Caco-2 (cell line): ENCODE measurements at regions not wholly inside any gene's neighbourhood (a gene's known extent, or its start where the extent isn't known, plus 50 kb on each side); places are given as distances from the start of the nearest gene placed in this dataset.

Source experiments
- BruUV-seq: library from RNA; stranded (reverse); fragments of 400-500 nt; replicated peaks from 2 replicates; lab custom pipeline; 2021; lab: Mats Ljungman, UMichigan
- CTCF ChIA-PET: fragments of 300-600 bp; sonication (Branson Sonifier 250); formaldehyde crosslinking; loops from one replicate; lab custom pipeline; 2022; ENCODE audit warnings: antibody characterized with exemption; lab: Charles Lee
- POLR2A ChIA-PET: fragments of 300-600 bp; sonication (Branson Sonifier 250); formaldehyde crosslinking; loops from one replicate; lab custom pipeline; 2022; ENCODE audit warnings: antibody characterized with exemption; lab: Charles Lee
- DNase-seq, 2 experiments: peaks; one replicate each; pipeline versions ENCODE4 v3.0.0 to v3.0.0-alpha.2; 2020 to 2022
- H3K27me3 ChIP-seq: replicated peaks from 2 replicates; pipeline ENCODE4 v1.6.0; 2011; ENCODE audit warnings: low read length; ENCODE audit not compliant: control insufficient read depth, insufficient read depth
- H3K36me3 ChIP-seq: 2 replicates; pipeline ENCODE4 v1.5.1; 2011; ENCODE audit warnings: low read length; ENCODE audit not compliant: control insufficient read depth, insufficient read depth
- H3K4me1 ChIP-seq: fragments of 250-450 bp; sonication (Bioruptor Pico); 2 replicates; pipeline ENCODE4 v1.5.1; 2020; ENCODE audit warnings: mild to moderate bottlenecking
- H3K4me3 ChIP-seq: 2 replicates; pipeline ENCODE4 v1.5.1; 2011; ENCODE audit warnings: low read depth, mild to moderate bottlenecking, control low read depth, low read length
- H3K9me3 ChIP-seq: fragments of 250-450 bp; sonication (Bioruptor Pico); 2 replicates; pipeline ENCODE4 v1.5.1; 2020; ENCODE audit warnings: mild to moderate bottlenecking, moderate library complexity
- H3K27ac Mint-ChIP-seq: one replicate; pipeline ENCODE4 v1.8.0; 2022; ENCODE audit warnings: mixed read lengths; ENCODE audit not compliant: unreplicated experiment
- H3K27me3 Mint-ChIP-seq: one replicate; pipeline ENCODE4 v1.8.0; 2022; ENCODE audit warnings: mixed read lengths; ENCODE audit not compliant: insufficient read depth, unreplicated experiment
- H3K36me3 Mint-ChIP-seq: one replicate; pipeline ENCODE4 v1.8.0; 2022; ENCODE audit warnings: mild to moderate bottlenecking, mixed read lengths; ENCODE audit not compliant: insufficient read depth, unreplicated experiment
- H3K4me1 Mint-ChIP-seq: one replicate; pipeline ENCODE4 v1.8.0; 2022; ENCODE audit warnings: low read depth, mixed read lengths; ENCODE audit not compliant: unreplicated experiment
- H3K4me3 Mint-ChIP-seq: one replicate; pipeline ENCODE4 v1.8.0; 2022; ENCODE audit warnings: mild to moderate bottlenecking, moderate library complexity, mixed read lengths; ENCODE audit not compliant: unreplicated experiment
- H3K9me3 Mint-ChIP-seq: one replicate; pipeline ENCODE4 v1.8.0; 2022; ENCODE audit warnings: mixed read lengths; ENCODE audit not compliant: unreplicated experiment
- intact Hi-C: fragments of 100-400 bp; cut with micrococcal nuclease; formaldehyde crosslinking; loops from one replicate; pipeline ENCODE4 v1.10.0; 2022; ENCODE audit not compliant: unreplicated experiment
- TF ChIP-seq, protein P1 (sequence below), 2 experiments: fragments of 200-600 bp in 1 of 2; IDR thresholded peaks; 1 replicate in 1 of 2; 2 replicates in 1 of 2; pipeline versions ENCODE4 v1.5.1 to v1.8.0; 2011 to 2022; ENCODE audit warnings: antibody characterized with exemption in 1 of 2, control low read depth in 1 of 2, inconsistent platforms in 1 of 2, low read depth in 1 of 2, low read length in 1 of 2, mild to moderate bottlenecking in 1 of 2, moderate library complexity in 1 of 2; ENCODE audit not compliant: insufficient read depth in 1 of 2, severe bottlenecking in 1 of 2, unreplicated experiment in 1 of 2

DNA sequence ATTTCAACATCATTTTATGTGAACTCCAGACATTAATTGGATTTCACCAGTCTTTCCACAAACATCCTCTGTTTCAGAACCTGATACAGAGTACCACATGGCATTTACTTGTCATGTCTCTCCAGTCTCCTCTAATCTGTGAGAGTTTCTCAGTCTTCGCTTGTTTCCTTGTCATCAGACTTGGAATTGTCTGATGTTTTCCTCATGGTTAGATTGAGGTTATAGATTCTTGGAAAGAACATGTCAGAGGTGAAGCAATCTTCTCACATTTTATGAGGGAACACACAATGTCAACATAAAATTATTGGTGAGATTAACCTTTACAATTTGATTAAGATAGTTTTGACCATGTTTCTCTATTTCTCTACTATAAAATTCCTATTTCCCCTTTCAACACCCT lies 74.9 kb upstream of the TMPRSS15 start:
- H3K9me3 Mint-ChIP-seq = no peaks in the 10 kb centered on the region
- no peaks in the 10 kb centered on the region for H3K4me1 Mint-ChIP-seq
- no peak overlapping the region for H3K27ac Mint-ChIP-seq
- Histone ChIP-seq H3K4me3 (no peak overlapping the region), H3K27me3 (no peaks in the 10 kb centered on the region), H3K9me3 (no peaks in the 10 kb centered on the region; the same call in 1 of the 2 replicates), H3K4me1 (no peaks in the 10 kb centered on the region), H3K36me3 (no peaks in the 10 kb centered on the region)
- intact Hi-C loops = no loop called here
- no TSS peak for BruUV-seq
- DNase-seq = no peak
- TF ChIP-seq, protein P1, sequence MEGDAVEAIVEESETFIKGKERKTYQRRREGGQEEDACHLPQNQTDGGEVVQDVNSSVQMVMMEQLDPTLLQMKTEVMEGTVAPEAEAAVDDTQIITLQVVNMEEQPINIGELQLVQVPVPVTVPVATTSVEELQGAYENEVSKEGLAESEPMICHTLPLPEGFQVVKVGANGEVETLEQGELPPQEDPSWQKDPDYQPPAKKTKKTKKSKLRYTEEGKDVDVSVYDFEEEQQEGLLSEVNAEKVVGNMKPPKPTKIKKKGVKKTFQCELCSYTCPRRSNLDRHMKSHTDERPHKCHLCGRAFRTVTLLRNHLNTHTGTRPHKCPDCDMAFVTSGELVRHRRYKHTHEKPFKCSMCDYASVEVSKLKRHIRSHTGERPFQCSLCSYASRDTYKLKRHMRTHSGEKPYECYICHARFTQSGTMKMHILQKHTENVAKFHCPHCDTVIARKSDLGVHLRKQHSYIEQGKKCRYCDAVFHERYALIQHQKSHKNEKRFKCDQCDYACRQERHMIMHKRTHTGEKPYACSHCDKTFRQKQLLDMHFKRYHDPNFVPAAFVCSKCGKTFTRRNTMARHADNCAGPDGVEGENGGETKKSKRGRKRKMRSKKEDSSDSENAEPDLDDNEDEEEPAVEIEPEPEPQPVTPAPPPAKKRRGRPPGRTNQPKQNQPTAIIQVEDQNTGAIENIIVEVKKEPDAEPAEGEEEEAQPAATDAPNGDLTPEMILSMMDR (IDR thresholded peaks at IDR 0.05; ENCODE audit: insufficient read depth in 1 of 2, low read depth in 1 of 2, low read length in 1 of 2, severe bottlenecking in 1 of 2, unreplicated experiment in 1 of 2) = no peak
- ChIA-PET POLR2A (no interaction called here), CTCF (no interaction called here)
- H3K36me3 Mint-ChIP-seq = no peaks in the 10 kb centered on the region
- no peaks in the 10 kb centered on the region for H3K27me3 Mint-ChIP-seq
- no peak overlapping the region for H3K4me3 Mint-ChIP-seq

DNA sequence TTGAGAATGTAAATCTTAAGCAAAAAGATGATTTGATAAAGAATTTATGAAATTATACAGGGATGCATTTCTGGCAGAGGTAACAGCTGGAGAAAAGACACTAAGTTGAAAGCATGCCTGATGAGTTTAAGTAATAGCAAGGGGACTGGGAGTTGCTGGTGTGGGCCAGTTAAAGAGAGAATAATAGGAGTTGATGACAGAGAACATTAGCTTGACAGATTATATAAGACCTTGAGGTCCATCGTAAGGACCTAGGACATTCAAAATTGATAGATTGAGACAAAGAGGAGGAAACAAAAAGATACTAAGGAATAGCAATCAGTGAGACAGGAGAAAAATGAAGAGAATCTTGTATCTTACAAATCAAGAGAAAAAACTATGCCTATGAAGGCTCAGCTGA lies 84.7 kb upstream of the TMPRSS15 start:
- Mint-ChIP-seq H3K4me1 (no peaks in the 10 kb centered on the region), H3K27me3 (no peaks in the 10 kb centered on the region), H3K36me3 (no peaks in the 10 kb centered on the region), H3K27ac (no peak overlapping the region), H3K9me3 (no peaks in the 10 kb centered on the region), H3K4me3 (no peak overlapping the region)
- TF ChIP-seq, protein P1 (IDR thresholded peaks at IDR 0.05; ENCODE audit: insufficient read depth in 1 of 2, low read depth in 1 of 2, low read length in 1 of 2, severe bottlenecking in 1 of 2, unreplicated experiment in 1 of 2) = no peak
- Histone ChIP-seq H3K27me3 (no peaks in the 10 kb centered on the region), H3K4me1 (no peaks in the 10 kb centered on the region), H3K9me3 (no peaks in the 10 kb centered on the region), H3K4me3 (no peak overlapping the region), H3K36me3 (no peaks in the 10 kb centered on the region)
- ChIA-PET POLR2A (no interaction called here), CTCF (no interaction called here)
- DNase-seq = no peak
- intact Hi-C loops = no loop called here
- no TSS peak for BruUV-seq

DNA sequence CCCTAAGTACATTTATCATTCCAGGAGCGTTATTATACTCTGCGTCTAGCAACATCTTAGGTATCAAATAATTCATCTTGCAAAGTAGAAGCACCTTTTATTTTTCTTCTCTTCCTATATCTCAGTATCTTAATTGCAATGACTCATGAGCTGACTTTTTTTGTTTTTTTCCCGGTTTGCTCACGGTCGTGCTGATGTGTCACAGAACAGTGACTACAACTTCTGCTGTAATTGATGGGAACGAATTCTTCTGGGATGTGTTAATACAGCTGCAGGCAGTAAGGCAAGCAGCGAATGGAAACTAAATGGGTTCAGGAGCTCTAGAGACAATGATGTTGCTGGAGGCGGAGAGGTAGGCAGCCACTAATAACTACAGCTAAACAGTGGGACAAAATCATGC lies 89.8 kb upstream of the TMPRSS15 start:
- Histone ChIP-seq H3K4me1 (no peaks in the 10 kb centered on the region), H3K9me3 (no peaks in the 10 kb centered on the region), H3K4me3 (no peak overlapping the region), H3K36me3 (no peaks in the 10 kb centered on the region), H3K27me3 (no peaks in the 10 kb centered on the region)
- no peak for DNase-seq
- Mint-ChIP-seq H3K27ac (no peak overlapping the region), H3K4me1 (no peaks in the 10 kb centered on the region), H3K36me3 (no peaks in the 10 kb centered on the region), H3K9me3 (no peaks in the 10 kb centered on the region), H3K4me3 (no peak overlapping the region), H3K27me3 (no peaks in the 10 kb centered on the region)
- BruUV-seq = no TSS peak
- CTCF ChIA-PET = no interaction called here
- intact Hi-C loops = loop anchor here (10.0 kb wide), 1 partner anchor 199 kb away; no protein-coding TSS in a partner anchor
- POLR2A ChIA-PET = no interaction called here
- TF ChIP-seq, protein P1 (IDR thresholded peaks at IDR 0.05; ENCODE audit: insufficient read depth in 1 of 2, low read depth in 1 of 2, low read length in 1 of 2, severe bottlenecking in 1 of 2, unreplicated experiment in 1 of 2) = no peak
